AG04450 (cell line): ENCODE measurements at regions not wholly inside any gene's neighbourhood (a gene's known extent, or its start where the extent isn't known, plus 50 kb on each side); places are given as distances from the start of the nearest gene placed in this dataset.

Experiments used
- CTCF ChIA-PET: fragments of 300-600, 350-600 bp; formaldehyde crosslinking; extraction: SDS; loops from one replicate; lab custom pipeline; 2022; ENCODE audit warnings: antibody characterized with exemption, inconsistent platforms; lab: Charles Lee
- POLR2A ChIA-PET: fragments of 350-600 bp; formaldehyde crosslinking; extraction: SDS; loops from one replicate; lab custom pipeline; 2021; ENCODE audit warnings: antibody characterized with exemption, inconsistent platforms; lab: Yijun Ruan, JAX
- DNase-seq: peaks from one replicate; pipeline ENCODE4 v3.0.0-alpha.2; 2011; ENCODE audit warnings: low read depth, low spot score
- H3K27ac ChIP-seq: one replicate; pipeline ENCODE4 v1.5.1; 2012; ENCODE audit warnings: low read depth, low read length, control low read depth
- H3K27me3 ChIP-seq: one replicate; pipeline ENCODE4 v1.6.0; 2012; ENCODE audit warnings: low read length; ENCODE audit not compliant: control insufficient read depth, insufficient read depth
- H3K4me3 ChIP-seq: 2 replicates; pipeline ENCODE4 v1.5.1; 2011; ENCODE audit warnings: mild to moderate bottlenecking, low read depth, low read length, control low read depth
- H3K9me3 ChIP-seq: 2 replicates; pipeline ENCODE4 v1.5.1; 2012; ENCODE audit warnings: low read length; ENCODE audit not compliant: control insufficient read depth, insufficient read depth
- CTCF ChIP-seq: IDR thresholded peaks from 2 replicates; pipeline ENCODE4 v1.5.1; 2011; ENCODE audit warnings: low read depth, low read length, control low read depth, inconsistent platforms

- TF ChIP-seq CTCF = no peak
- Histone ChIP-seq H3K9me3 (peaks cover 2% of the 10 kb centered on the region; the same call in 1 of the 2 replicates), H3K27ac (no peak overlapping the region), H3K4me3 (no peak overlapping the region), H3K27me3 (no peaks in the 10 kb centered on the region)
- ChIA-PET CTCF (no interaction called here), POLR2A (no interaction called here)
- DNase-seq = no peak
Measured at GRCh38 chr1:104718752-104719151, 969.1 kb downstream of the AMY1C start.

GRCh38 chr1:104720741-104721140, 971.0 kb downstream of the AMY1C start:
- no peak overlapping the region for H3K27ac ChIP-seq
- no peak for TF ChIP-seq CTCF
- ChIA-PET POLR2A (no interaction called here), CTCF (no interaction called here)
- H3K9me3 ChIP-seq = peaks cover 2% of the 10 kb centered on the region; the same call in 1 of the 2 replicates
- no peak overlapping the region for H3K4me3 ChIP-seq
- no peak for DNase-seq
- no peaks in the 10 kb centered on the region for H3K27me3 ChIP-seq

- POLR2A ChIA-PET = no interaction called here
- DNase-seq = no peak
- no peak overlapping the region for H3K4me3 ChIP-seq
- peaks cover 2% of the 10 kb centered on the region; the same call in 1 of the 2 replicates for H3K9me3 ChIP-seq
- H3K27ac ChIP-seq = no peak overlapping the region
- TF ChIP-seq CTCF = no peak
- CTCF ChIA-PET = no interaction called here
- no peaks in the 10 kb centered on the region for H3K27me3 ChIP-seq
Measured at GRCh38 chr1:104726917-104727316, 977.2 kb downstream of the AMY1C start.

- no peak overlapping the region for H3K4me3 ChIP-seq
- ChIA-PET CTCF (no interaction called here), POLR2A (no interaction called here)
- H3K27me3 ChIP-seq = no peaks in the 10 kb centered on the region
- no peak for DNase-seq
- H3K27ac ChIP-seq = no peak overlapping the region
- TF ChIP-seq CTCF = no peak
- peaks cover 5% of the 10 kb centered on the region; the same call in 1 of the 2 replicates for H3K9me3 ChIP-seq
Measured at GRCh38 chr1:104733866-104734265, 984.2 kb downstream of the AMY1C start.

GRCh38 chr1:104745875-104746274, 996.2 kb downstream of the AMY1C start:
- Histone ChIP-seq H3K27me3 (no peaks in the 10 kb centered on the region), H3K27ac (no peak overlapping the region), H3K4me3 (no peak overlapping the region), H3K9me3 (no peaks in the 10 kb centered on the region)
- ChIA-PET POLR2A (no interaction called here), CTCF (no interaction called here)
- TF ChIP-seq CTCF = no peak
- DNase-seq = no peak
